GM10266 (cell line): ENCODE measurements at regions not wholly inside any gene's neighbourhood (a gene's known extent, or its start where the extent isn't known, plus 50 kb on each side); places are given as distances from the start of the nearest gene placed in this dataset.
"Not testable (repeated sequence)": the region's sequence is repeated elsewhere in the genome, so short reads cannot be mapped to it uniquely, and the experiment has no call there.

Experiments
- DNase-seq: peaks from one replicate; pipeline ENCODE4 v3.0.0; 2012; ENCODE audit errors: extremely low spot score
- TF ChIP-seq, protein P1 (sequence below): IDR thresholded peaks from 2 replicates; pipeline ENCODE4 v1.5.1; 2012; ENCODE audit warnings: mild to moderate bottlenecking, low read depth; ENCODE audit not compliant: control insufficient read depth, insufficient read depth; ENCODE audit errors: missing control alignments

DNA sequence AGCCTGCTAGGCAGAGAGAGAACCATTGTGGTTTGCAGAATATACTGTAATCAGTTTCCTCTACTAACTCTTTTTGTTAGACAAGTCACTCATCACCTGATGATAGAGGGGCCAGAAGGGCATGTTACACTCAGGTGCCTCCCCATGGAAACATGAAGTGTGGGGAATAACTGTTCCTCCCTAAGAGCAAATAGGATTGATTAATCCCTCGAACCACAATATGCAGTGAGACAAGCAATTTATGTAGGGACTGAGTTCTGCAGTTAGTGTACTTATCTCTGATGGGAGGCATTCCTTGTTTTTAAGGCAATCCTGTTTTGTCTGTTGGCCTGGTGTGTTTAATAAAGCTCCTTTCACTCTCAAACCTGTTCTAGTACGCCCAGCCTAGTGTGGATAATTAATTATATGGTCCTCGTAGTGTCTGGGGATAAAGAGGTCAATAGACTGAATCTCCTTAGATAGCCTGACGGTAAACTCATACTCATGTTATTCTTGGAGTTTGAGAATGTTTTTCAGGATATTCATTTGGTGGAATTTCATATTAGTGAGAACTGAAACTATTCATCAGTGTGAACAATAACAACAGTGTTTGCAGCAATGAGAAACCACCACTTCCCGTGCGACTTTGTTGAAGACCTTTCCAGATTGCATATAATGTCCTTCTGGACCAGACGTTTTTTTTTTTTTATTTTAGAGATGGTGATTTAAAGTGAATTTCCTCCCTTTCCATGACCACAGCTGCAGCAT is 344.8 kb upstream of the FZD8 start:
- no peak for DNase-seq
- TF ChIP-seq, protein P1, sequence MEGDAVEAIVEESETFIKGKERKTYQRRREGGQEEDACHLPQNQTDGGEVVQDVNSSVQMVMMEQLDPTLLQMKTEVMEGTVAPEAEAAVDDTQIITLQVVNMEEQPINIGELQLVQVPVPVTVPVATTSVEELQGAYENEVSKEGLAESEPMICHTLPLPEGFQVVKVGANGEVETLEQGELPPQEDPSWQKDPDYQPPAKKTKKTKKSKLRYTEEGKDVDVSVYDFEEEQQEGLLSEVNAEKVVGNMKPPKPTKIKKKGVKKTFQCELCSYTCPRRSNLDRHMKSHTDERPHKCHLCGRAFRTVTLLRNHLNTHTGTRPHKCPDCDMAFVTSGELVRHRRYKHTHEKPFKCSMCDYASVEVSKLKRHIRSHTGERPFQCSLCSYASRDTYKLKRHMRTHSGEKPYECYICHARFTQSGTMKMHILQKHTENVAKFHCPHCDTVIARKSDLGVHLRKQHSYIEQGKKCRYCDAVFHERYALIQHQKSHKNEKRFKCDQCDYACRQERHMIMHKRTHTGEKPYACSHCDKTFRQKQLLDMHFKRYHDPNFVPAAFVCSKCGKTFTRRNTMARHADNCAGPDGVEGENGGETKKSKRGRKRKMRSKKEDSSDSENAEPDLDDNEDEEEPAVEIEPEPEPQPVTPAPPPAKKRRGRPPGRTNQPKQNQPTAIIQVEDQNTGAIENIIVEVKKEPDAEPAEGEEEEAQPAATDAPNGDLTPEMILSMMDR: no peak

DNA sequence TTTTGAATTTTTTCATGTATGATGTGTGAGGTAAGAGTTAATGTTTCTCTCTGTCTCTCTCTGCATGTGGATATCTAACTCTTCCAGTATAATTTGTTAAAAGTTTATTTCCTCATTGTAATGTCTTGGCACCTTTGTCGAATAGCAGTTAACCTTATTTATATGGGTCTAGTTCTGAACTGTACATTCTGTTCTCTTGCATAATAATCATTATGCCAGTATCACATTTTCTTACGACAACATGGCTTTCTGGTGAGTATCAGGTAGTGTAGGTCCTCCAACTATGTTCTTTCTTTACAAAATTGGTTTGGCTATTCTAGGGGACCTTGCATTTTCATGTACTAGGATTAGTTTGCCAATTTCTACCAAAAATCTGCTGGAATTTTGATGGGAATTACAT is 337.0 kb upstream of the FZD8 start:
- no peak for DNase-seq
- TF ChIP-seq, protein P1: no peak

DNA sequence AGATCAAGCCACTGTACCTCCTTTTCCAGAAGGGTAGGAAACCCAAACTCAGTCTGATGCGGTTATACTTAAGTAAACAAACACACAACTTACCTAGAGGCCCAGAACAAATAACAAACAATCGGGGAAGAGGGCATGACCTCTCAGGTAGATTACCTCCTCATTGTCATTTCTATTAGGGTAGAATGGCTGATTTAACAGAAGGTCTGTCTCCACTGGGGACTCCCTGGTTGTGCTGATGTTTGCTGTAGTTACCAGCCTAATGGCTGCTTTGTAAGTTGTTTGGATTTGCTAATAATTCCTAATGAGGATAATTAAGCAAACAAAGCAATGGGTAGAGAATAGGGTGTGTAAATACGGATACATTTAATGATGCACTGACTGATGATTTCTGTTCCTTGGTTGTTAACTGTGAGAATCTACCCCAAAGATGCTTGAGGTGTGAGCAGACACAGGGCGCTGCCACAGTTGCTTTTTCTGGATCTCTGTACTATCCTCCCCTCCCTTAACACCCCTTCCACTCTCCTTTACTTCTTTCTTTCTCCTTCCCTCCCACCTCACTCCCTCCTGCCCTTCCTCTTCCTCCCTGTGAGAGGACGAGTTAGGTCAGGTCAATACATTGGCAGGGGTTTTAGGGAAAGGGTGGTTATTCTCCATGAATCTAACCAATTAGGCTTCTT is 332.0 kb upstream of the FZD8 start:
- not testable (repeated sequence) for DNase-seq

DNA sequence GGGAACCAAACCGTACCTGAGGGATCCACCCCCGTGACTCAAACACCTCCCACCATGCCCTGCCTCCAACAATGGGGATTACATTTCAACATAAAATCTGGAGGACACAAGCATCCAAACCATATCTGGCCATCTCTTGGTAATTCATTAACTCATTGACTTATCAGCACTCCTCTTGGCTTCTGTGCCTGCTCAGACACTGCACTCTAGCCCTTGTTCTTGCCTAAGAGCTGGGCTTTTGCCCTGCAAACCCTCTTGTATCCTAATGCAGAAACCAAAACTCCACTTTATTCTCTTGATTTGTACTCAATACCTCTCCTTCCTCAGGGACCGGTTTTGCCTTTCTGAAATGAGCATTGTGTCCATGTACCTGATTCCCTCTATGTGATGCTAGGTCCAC is 330.2 kb upstream of the FZD8 start:
- DNase-seq: no peak
- TF ChIP-seq, protein P1: no peak

DNA sequence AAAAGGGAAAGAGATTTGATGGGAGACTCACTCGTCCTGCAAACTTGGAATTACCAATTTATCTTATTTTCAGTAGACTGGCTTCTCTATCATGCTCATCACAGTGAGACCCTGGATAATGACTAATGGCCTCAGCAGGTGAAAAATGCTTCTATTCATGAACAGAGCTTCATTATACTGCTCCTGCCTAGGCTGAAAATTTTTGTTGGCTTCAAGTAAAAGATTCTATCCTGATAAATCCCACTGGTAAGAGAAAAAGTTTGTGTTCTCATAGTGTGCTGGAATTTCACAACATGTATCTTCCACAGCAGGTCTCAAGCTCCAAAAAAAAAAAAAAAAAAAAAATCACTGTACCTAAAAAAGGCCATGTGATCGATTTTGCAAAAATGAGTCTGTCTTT is 329.3 kb upstream of the FZD8 start:
- TF ChIP-seq, protein P1: no peak
- no peak for DNase-seq

DNA sequence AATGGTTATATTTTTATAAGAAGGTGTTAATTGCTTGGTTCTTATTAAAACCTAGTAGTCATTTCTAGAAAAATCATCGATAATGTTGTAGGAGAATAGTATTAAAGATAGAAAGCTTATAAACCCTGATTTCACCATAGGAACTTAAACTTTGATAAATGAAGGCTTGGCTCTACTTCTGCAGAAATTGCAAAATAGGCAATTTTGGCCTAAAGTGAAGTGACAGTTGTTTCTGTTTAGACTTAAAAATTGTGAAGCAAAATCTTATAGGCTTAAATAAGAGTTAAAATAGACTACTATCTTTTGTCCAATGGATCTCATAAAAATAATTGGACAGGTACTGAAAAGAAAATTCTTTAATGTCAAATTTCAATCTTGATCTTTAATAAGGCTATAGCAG is 321.6 kb upstream of the FZD8 start:
- DNase-seq: no peak
- TF ChIP-seq, protein P1: no peak

DNA sequence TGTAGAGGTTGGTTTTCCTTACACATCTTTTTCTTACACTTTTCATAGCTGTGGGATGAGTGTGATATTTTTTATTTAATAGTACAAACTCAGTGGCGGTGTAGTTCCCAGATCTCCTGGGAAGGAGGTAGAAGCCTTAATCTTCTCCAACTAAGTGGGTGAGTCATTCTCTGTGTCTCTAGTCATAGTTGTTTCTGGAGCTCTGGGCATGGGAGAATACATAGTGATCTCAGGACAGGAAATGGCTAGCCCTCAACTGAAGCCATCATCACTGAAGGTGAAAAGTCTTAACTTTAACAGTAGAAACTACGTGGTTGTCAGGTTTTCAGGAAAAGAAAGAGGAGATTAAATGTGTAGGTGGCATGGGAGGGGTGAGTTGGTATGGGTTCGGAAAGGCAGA is 319.4 kb upstream of the FZD8 start:
- DNase-seq: no peak

More for the DNA sequence above, 319.4 kb upstream of the FZD8 start:
- TF ChIP-seq, protein P1: no peak
